K562 (cell line): ENCODE measurements at regions not wholly inside any gene's neighbourhood (a gene's known extent, or its start where the extent isn't known, plus 50 kb on each side); places are given as distances from the start of the nearest gene placed in this dataset.

Experiments
- ATAC-seq: fragments of 200-7000 bp; cut with Tn5 transposase; 3 replicates; pipeline ENCODE4 v1.9.1; 2020; ENCODE audit warnings: moderate library complexity
- BruUV-seq: library from RNA; stranded (reverse); fragments of 400-500 nt; replicated peaks from 2 replicates; lab custom pipeline; 2021; lab: Mats Ljungman, UMichigan
- CTCF ChIA-PET: fragments of 300-600 bp; formaldehyde crosslinking; extraction: SDS; loops from one replicate; lab custom pipeline; 2021; ENCODE audit warnings: low intra/inter-chr PET ratio; lab: Yijun Ruan, JAX
- POLR2A ChIA-PET: fragments of 300-600, 350-650 bp; sonication (Branson Sonifier 250); formaldehyde crosslinking; extraction: SDS; loops from one replicate; lab custom pipeline; 2021; ENCODE audit warnings: antibody characterized with exemption, inconsistent platforms; lab: Yijun Ruan, JAX
- DNase-seq, 4 experiments: peaks; one replicate each; pipeline versions ENCODE4 v3.0.0 to v3.0.0-alpha.2; 2011 to 2018; ENCODE audit warnings: low spot score in 3 of 4, mixed read lengths in 3 of 4; ENCODE audit errors: extremely low read depth in 1 of 4
- FAIRE-seq: peaks from 2 replicates; lab custom pipeline; 2011; peaks lifted over from hg19 to GRCh38; lab: Jason Lieb, UNC
- H2AFZ ChIP-seq: 2 replicates; pipeline ENCODE4 v1.6.0; 2011; ENCODE audit warnings: low read depth, low read length, control low read depth, inconsistent platforms
- H3K27ac ChIP-seq: fragments of 200-600 bp; 3 replicates; pipeline ENCODE4 v1.8.0; 2011; ENCODE audit warnings: low read depth, mild to moderate bottlenecking, control low read depth, inconsistent platforms, low read length, moderate library complexity, mixed read lengths; ENCODE audit errors: extremely low read depth
- H3K27me3 ChIP-seq, 2 experiments: fragments of 300-600 bp in 1 of 2; 2 replicates in 1 of 2; 3 replicates in 1 of 2; pipeline versions ENCODE4 v1.6.0 to v1.8.0; 2011; ENCODE audit warnings: inconsistent platforms in 2 of 2, low read length in 2 of 2, mild to moderate bottlenecking in 1 of 2, mixed read lengths in 1 of 2, moderate library complexity in 1 of 2; ENCODE audit not compliant: control insufficient read depth in 2 of 2, insufficient read depth in 2 of 2
- H3K36me3 ChIP-seq: fragments of 300-600 bp; 3 replicates; pipeline ENCODE4 v1.8.0; 2011; ENCODE audit warnings: mild to moderate bottlenecking, low read length, inconsistent platforms; ENCODE audit not compliant: control insufficient read depth, insufficient read depth
- H3K4me1 ChIP-seq, 2 experiments: fragments of 200-600 bp in 1 of 2; replicated peaks in 1 of 2; 2 replicates in 1 of 2; 3 replicates in 1 of 2; pipeline versions ENCODE4 v1.5.1 to v1.8.0; 2011; ENCODE audit warnings: inconsistent platforms in 2 of 2, low read length in 2 of 2, mild to moderate bottlenecking in 1 of 2, mixed read lengths in 1 of 2, moderate library complexity in 1 of 2; ENCODE audit not compliant: control insufficient read depth in 2 of 2, insufficient read depth in 2 of 2
- H3K4me2 ChIP-seq: 2 replicates; pipeline ENCODE4 v1.6.1; 2011; ENCODE audit warnings: low read length, control low read depth, inconsistent platforms, mixed read lengths; ENCODE audit not compliant: insufficient read depth
- H3K4me3 ChIP-seq: fragments of 200-600 bp; sonication (generic), shearing (Covaris generic); 2 replicates; pipeline ENCODE4 v1.5.1; 2016; ENCODE audit warnings: control low read depth, inconsistent platforms
- H3K79me2 ChIP-seq: fragments of 200-600 bp; 3 replicates; pipeline ENCODE4 v1.8.0; 2011; ENCODE audit warnings: low read length, inconsistent platforms; ENCODE audit not compliant: control insufficient read depth, insufficient read depth
- H3K9ac ChIP-seq, 2 experiments: 2 replicates each; pipeline versions ENCODE4 v1.6.0 to v1.6.1; 2011; ENCODE audit warnings: low read depth in 2 of 2, low read length in 2 of 2, control low read depth in 1 of 2, inconsistent platforms in 1 of 2, mild to moderate bottlenecking in 1 of 2, mixed read lengths in 1 of 2; ENCODE audit not compliant: insufficient read depth in 1 of 2
- H3K9me1 ChIP-seq: one replicate; pipeline ENCODE4 v1.6.0; 2011; ENCODE audit warnings: inconsistent platforms, mild to moderate bottlenecking, low read length, moderate library complexity; ENCODE audit not compliant: control insufficient read depth, insufficient read depth
- H3K9me3 ChIP-seq: replicated peaks from 2 replicates; pipeline ENCODE4 v1.5.1; 2011; ENCODE audit warnings: low read depth, low read length, inconsistent platforms; ENCODE audit not compliant: control insufficient read depth, insufficient read depth
- H4K20me1 ChIP-seq: replicated peaks from 2 replicates; pipeline ENCODE4 v1.6.1; 2011; ENCODE audit warnings: low read length, inconsistent platforms, mixed read lengths; ENCODE audit not compliant: control insufficient read depth, insufficient read depth
- HDAC2 ChIP-seq: fragments of 450-650 bp; IDR thresholded peaks from 2 replicates; pipeline ENCODE4 v1.6.1; 2016; ENCODE audit warnings: mild to moderate bottlenecking
- KHSRP ChIP-seq: fragments of 450-650 bp; IDR thresholded peaks from 2 replicates; pipeline ENCODE4 v1.6.1; 2017
- KLF1 ChIP-seq: fragments of 450-650 bp; IDR thresholded peaks from 2 replicates; pipeline ENCODE4 v1.6.1; 2016; ENCODE audit warnings: missing genetic modification characterization, missing compliant biosample characterization
- MYNN ChIP-seq, 2 experiments: sonication (generic); formaldehyde crosslinking in 1 of 2; IDR thresholded peaks; 2 replicates each; pipeline versions ENCODE4 v1.5.0 to v1.6.1; 2016 to 2020; ENCODE audit warnings: antibody characterized with exemption in 1 of 2, missing genetic modification reagents in 1 of 2
- NELFE ChIP-seq: IDR thresholded peaks from 2 replicates; pipeline ENCODE4 v1.6.1; 2011; ENCODE audit warnings: mild to moderate bottlenecking; ENCODE audit not compliant: insufficient read depth, insufficient read length
- PCBP2 ChIP-seq: fragments of 200-400 bp; formaldehyde crosslinking; IDR thresholded peaks from 2 replicates; pipeline ENCODE4 v1.6.1; 2018; ENCODE audit warnings: low read length, low read depth, mild to moderate bottlenecking, moderate library complexity; ENCODE audit not compliant: poor library complexity, severe bottlenecking
- PHB2 ChIP-seq: fragments of 450-650 bp; IDR thresholded peaks from 2 replicates; pipeline ENCODE4 v1.6.1; 2017; ENCODE audit warnings: low read depth
- RBFOX2 ChIP-seq: fragments of 200-400 bp; formaldehyde crosslinking; IDR thresholded peaks from 2 replicates; pipeline ENCODE4 v1.6.1; 2017; ENCODE audit warnings: low read depth, mild to moderate bottlenecking, low read length, moderate library complexity
- STAT5A ChIP-seq: IDR thresholded peaks from 2 replicates; pipeline ENCODE4 v1.6.1; 2012; ENCODE audit warnings: low read length, inconsistent platforms, borderline replicate concordance
- ZFP91 ChIP-seq: sonication (generic); formaldehyde crosslinking; IDR thresholded peaks from 2 replicates; pipeline ENCODE4 v1.8.0; 2022; ENCODE audit warnings: mild to moderate bottlenecking, missing genetic modification reagents
- ZNF146 ChIP-seq: IDR thresholded peaks from one replicate; pipeline ENCODE4 v1.6.1; 2018; ENCODE audit warnings: missing compliant biosample characterization; ENCODE audit not compliant: unreplicated experiment
- ZNF561 ChIP-seq: fragments of 450-650 bp; formaldehyde crosslinking; conservative IDR thresholded peaks from 2 replicates; pipeline ENCODE4 v1.4.0; 2020; ENCODE audit warnings: mild to moderate bottlenecking, moderate library complexity
- ZZZ3 ChIP-seq: fragments of 450-650 bp; IDR thresholded peaks from 2 replicates; pipeline ENCODE4 v1.6.1; 2016; ENCODE audit warnings: antibody characterized with exemption, mild to moderate bottlenecking, moderate library complexity
- WGBS: fragments of 100-300 bp; shearing (Covaris generic); methylation state at CpG from one replicate; pipeline ENCODE4 v1.1.6; 2016; ENCODE audit warnings: low coverage, mixed read lengths; ENCODE audit not compliant: insufficient coverage; ENCODE audit errors: missing lambda C conversion rate; 5-methylcytosine and 5-hydroxymethylcytosine counted together
- in situ Hi-C: fragments of 300-500 bp; cut with MboI; formaldehyde crosslinking; loops from 4 replicates; pipeline ENCODE4 v1.15.0; 2018; ENCODE audit warnings: inconsistent platforms, mixed read lengths
- intact Hi-C: fragments of 100-400 bp; cut with micrococcal nuclease; formaldehyde crosslinking; loops from 2 replicates; pipeline ENCODE4 v1.14.2; 2022
- TF ChIP-seq, protein P1 (sequence below), 2 experiments: fragments of 450-650 bp; IDR thresholded peaks; 2 replicates each; pipeline ENCODE4 v1.6.1; 2016; ENCODE audit warnings: mild to moderate bottlenecking in 2 of 2, borderline replicate concordance in 1 of 2, low read depth in 1 of 2, moderate library complexity in 1 of 2

GRCh38 chr18:69308619-69309018 is 92.1 kb upstream of the DOK6 start:
- no TSS peak for BruUV-seq
- Histone ChIP-seq H2AFZ (no peak overlapping the region), H3K9me3 (no peaks in the 10 kb centered on the region), H3K36me3 (no peaks in the 10 kb centered on the region), H3K79me2 (no peaks in the 10 kb centered on the region), H3K4me2 (no peak overlapping the region), H3K4me3 (no peak overlapping the region), H3K27ac (no peak overlapping the region), H3K27me3 (no peaks in the 10 kb centered on the region), H4K20me1 (no peaks in the 10 kb centered on the region), H3K9ac (no peak overlapping the region), H3K9me1 (no peaks in the 10 kb centered on the region), H3K4me1 (no peaks in the 10 kb centered on the region)
- in situ Hi-C loops: no loop called here
- DNase-seq (no peak), FAIRE-seq (no peak), ATAC-seq (no peak)
- intact Hi-C loops: no loop called here
- ChIA-PET POLR2A (no interaction called here), CTCF (no interaction called here)
- WGBS: 0% methylated on average over 2 of the region's 2 CpGs
- no peak for TF ChIP-seq RBFOX2
- no peak for TF ChIP-seq MYNN (IDR thresholded peaks at IDR 0.05)
- no peak for TF ChIP-seq MYNN (CRISPR knock-in tag; IDR thresholded peaks at IDR 0.05)
- TF ChIP-seq ZFP91: no peak
- no peak for TF ChIP-seq KLF1 (tag)
- TF ChIP-seq STAT5A: no peak
- TF ChIP-seq ZNF561 (CRISPR knock-in tag): no peak
- TF ChIP-seq HDAC2: no peak
- TF ChIP-seq ZNF146 (CRISPR knock-in tag): no peak
- TF ChIP-seq KHSRP: no peak
- TF ChIP-seq, protein P1, sequence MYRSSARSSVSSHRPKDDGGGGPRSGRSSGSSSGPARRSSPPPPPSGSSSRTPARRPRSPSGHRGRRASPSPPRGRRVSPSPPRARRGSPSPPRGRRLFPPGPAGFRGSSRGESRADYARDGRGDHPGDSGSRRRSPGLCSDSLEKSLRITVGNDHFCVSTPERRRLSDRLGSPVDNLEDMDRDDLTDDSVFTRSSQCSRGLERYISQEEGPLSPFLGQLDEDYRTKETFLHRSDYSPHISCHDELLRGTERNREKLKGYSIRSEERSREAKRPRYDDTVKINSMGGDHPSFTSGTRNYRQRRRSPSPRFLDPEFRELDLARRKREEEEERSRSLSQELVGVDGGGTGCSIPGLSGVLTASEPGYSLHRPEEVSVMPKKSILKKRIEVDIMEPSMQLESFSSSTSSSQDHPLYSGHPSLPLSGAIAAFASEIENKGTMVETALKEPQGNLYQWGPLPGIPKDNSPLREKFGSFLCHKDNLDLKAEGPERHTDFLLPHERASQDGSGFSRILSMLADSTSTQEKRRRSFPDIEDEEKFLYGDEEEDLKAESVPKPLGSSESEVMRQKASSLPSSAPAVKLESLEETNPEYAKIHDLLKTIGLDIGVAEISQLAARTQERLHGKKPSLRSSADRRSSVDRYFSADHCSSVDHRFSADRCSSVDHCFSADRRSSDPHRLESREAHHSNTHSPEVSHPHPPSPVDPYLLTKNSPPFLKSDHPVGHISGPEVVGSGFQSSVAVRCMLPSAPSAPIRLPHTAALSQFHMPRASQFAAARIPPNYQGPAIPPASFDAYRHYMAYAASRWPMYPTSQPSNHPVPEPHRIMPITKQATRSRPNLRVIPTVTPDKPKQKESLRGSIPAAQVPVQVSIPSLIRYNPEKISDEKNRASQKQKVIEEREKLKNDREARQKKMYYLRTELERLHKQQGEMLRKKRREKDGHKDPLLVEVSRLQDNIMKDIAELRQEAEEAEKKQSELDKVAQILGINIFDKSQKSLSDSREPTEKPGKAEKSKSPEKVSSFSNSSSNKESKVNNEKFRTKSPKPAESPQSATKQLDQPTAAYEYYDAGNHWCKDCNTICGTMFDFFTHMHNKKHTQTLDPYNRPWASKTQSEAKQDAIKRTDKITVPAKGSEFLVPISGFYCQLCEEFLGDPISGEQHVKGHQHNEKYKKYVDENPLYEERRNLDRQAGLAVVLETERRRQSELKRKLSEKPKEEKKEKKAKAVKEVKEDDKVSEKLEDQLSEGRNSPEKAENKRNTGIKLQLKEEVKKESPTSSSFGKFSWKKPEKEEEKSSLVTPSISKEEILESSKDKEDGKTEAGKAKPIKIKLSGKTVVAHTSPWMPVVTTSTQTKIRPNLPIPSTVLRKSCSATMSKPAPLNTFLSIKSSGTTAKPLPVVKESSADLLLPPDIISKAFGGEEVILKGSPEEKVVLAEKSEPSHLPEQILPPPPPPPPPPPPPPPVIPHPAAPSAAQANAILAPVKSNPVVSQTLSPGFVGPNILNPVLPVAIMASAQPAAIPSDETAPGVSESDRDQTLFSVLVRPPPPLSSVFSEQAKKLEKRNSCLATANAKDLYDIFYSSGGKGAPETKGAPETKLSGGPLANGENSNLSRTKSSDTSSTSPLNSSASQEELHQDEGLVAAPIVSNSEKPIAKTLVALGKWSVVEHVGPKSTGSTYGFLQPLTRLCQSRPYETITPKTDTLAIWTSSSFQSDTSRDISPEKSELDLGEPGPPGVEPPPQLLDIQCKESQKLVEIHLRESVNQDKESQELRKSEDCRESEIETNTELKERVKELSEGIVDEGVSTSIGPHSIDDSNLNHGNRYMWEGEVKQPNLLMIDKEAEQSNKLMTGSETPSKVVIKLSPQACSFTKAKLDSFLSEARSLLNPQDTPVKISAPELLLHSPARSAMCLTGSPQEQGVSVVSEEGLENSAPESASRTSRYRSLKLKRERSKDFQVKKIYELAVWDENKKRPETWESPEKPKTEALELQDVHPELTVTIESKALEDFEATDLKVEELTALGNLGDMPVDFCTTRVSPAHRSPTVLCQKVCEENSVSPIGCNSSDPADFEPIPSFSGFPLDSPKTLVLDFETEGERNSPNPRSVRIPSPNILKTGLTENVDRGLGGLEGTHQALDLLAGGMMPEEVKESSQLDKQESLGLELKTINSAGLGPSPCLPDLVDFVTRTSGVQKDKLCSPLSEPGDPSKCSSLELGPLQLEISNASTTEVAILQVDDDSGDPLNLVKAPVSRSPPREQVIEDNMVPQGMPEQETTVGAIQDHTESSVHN (IDR thresholded peaks at IDR 0.05; ENCODE audit: borderline replicate concordance in 1 of 2, low read depth in 1 of 2): no peak
- no peak for TF ChIP-seq PHB2
- no peak for TF ChIP-seq PCBP2
- no peak for TF ChIP-seq ZZZ3
- no peak for TF ChIP-seq NELFE
